C1 segment of cervical spinal cord (tissue), 14 donors: ENCODE measurements at regions not wholly inside any gene's neighbourhood (a gene's known extent, or its start where the extent isn't known, plus 50 kb on each side); places are given as distances from the start of the nearest gene placed in this dataset.

ENCODE experiments used
- DNase-seq, 14 donors: peaks; one replicate each; lab custom pipeline; 2025; lab: John Stamatoyannopoulos, UW

GRCh38 chr1:36721261-36721660, 238.5 kb upstream of the CSF3R start:
- DNase-seq: no peak

- no peak for DNase-seq
These were observed 234.7 kb upstream of the CSF3R start for GRCh38 chr1:36717431-36717830.

GRCh38 chr1:36715797-36716196, 233.1 kb upstream of the CSF3R start:
- DNase-seq: no peak

- no peak for DNase-seq
These were observed 231.6 kb upstream of the CSF3R start for GRCh38 chr1:36714301-36714700.

GRCh38 chr1:36711480-36711879, 228.8 kb upstream of the CSF3R start:
- no peak for DNase-seq

GRCh38 chr1:36710951-36711350, 228.2 kb upstream of the CSF3R start:
- no peak for DNase-seq

- no peak for DNase-seq
These were observed 227.3 kb upstream of the CSF3R start for GRCh38 chr1:36709869-36710481.

GRCh38 chr1:36708587-36708986, 225.9 kb upstream of the CSF3R start:
- DNase-seq: no peak

- DNase-seq: no peak
These were observed 224.5 kb upstream of the CSF3R start for GRCh38 chr1:36707221-36707620.

- no peak for DNase-seq
These were observed 223.7 kb upstream of the CSF3R start for GRCh38 chr1:36706416-36706815.

GRCh38 chr1:36705629-36706028, 222.9 kb upstream of the CSF3R start:
- peak in 1 of 14 donors; percentile 10 for DNase-seq

- DNase-seq: peak in 13 of 14 donors; percentile 10 to 85 (median 63)
These were observed 221.0 kb upstream of the CSF3R start for GRCh38 chr1:36703526-36704208.

- no peak for DNase-seq
These were observed 220.2 kb upstream of the CSF3R start for GRCh38 chr1:36702963-36703362.

GRCh38 chr1:36699113-36699911, 216.6 kb upstream of the CSF3R start:
- DNase-seq: peak in 1 of 14 donors; percentile 10

- DNase-seq: no peak
These were observed 215.3 kb upstream of the CSF3R start for GRCh38 chr1:36697836-36698605.

- DNase-seq: no peak
These were observed 213.7 kb upstream of the CSF3R start for GRCh38 chr1:36696261-36696940.

GRCh38 chr1:36693603-36694002, 210.9 kb upstream of the CSF3R start:
- DNase-seq: no peak

- DNase-seq: no peak
These were observed 210.4 kb upstream of the CSF3R start for GRCh38 chr1:36693161-36693525.

GRCh38 chr1:36692465-36693160, 209.9 kb upstream of the CSF3R start:
- no peak for DNase-seq

- DNase-seq: no peak
These were observed 208.7 kb upstream of the CSF3R start for GRCh38 chr1:36691374-36691773.

GRCh38 chr1:36689992-36690391, 207.3 kb upstream of the CSF3R start:
- no peak for DNase-seq
